ENCODE measurements at regions not wholly inside any gene's neighbourhood (a gene's known extent, or its start where the extent isn't known, plus 50 kb on each side); places are given as distances from the start of the nearest gene placed in this dataset.

GRCh38 chr2:136195226-136195625 is 77.3 kb upstream of the CXCR4 start:
- H4K91ac ChIP-seq (ENCODE audit: low read length) = no peak overlapping the region
- H2BK120ac ChIP-seq (ENCODE audit: low read depth, low read length) = no peak overlapping the region
- no peak overlapping the region for H3K4me3 ChIP-seq (ENCODE audit: insufficient read depth in 1 of 2, low read depth in 1 of 2, low read length in 2 of 2)
- H4K8ac ChIP-seq (ENCODE audit: low read length) = no peak overlapping the region
- H3K14ac ChIP-seq (ENCODE audit: low read length in 2 of 2) = no peak overlapping the region
- H3K27ac ChIP-seq (ENCODE audit: low read length, poor library complexity, severe bottlenecking) = no peak overlapping the region
- H3K4ac ChIP-seq (ENCODE audit: low read depth in 1 of 2, low read length in 2 of 2) = no peak overlapping the region
- H3K9ac ChIP-seq (ENCODE audit: low read length) = no peak overlapping the region
- no peak overlapping the region for H2BK12ac ChIP-seq (ENCODE audit: low read length in 2 of 2)
- H3K23ac ChIP-seq (ENCODE audit: low read length in 2 of 2) = no peak overlapping the region
- no peak overlapping the region for H2BK5ac ChIP-seq (ENCODE audit: low read depth, low read length, poor library complexity, severe bottlenecking)
- H2BK15ac ChIP-seq (ENCODE audit: low read depth, poor library complexity, severe bottlenecking) = no peak overlapping the region
- no peak overlapping the region for H2AK5ac ChIP-seq (ENCODE audit: low read length, severe bottlenecking)
- H3K4me2 ChIP-seq (ENCODE audit: low read length, poor library complexity, severe bottlenecking) = no peak overlapping the region
- DNase-seq = no peak
- H3K36me3 ChIP-seq (ENCODE audit: control insufficient read depth in 1 of 2, insufficient read depth in 2 of 2, low read depth in 1 of 2, low read length in 2 of 2) = no peaks in the 10 kb centered on the region
- H2AFZ ChIP-seq (ENCODE audit: low read depth, low read length) = no peak overlapping the region
- H3K79me1 ChIP-seq (replicated peaks; ENCODE audit: low read length, poor library complexity, severe bottlenecking) = no peaks in the 10 kb centered on the region
- H3K4me1 ChIP-seq (ENCODE audit: control insufficient read depth, insufficient read depth, low read depth, low read length) = no peaks in the 10 kb centered on the region
- H3K27me3 ChIP-seq (ENCODE audit: control insufficient read depth in 1 of 2, insufficient read depth in 1 of 2, low read length in 2 of 2) = no peaks in the 10 kb centered on the region
- no peaks in the 10 kb centered on the region for H3K9me3 ChIP-seq (ENCODE audit: control insufficient read depth, low read length)
- no peak overlapping the region for H3K18ac ChIP-seq (ENCODE audit: low read depth in 1 of 2, low read length in 2 of 2)
- WGBS = 72% methylated on average over 1 of the region's 1 CpG

- DNase-seq = no peak
- no peak overlapping the region for H2AK5ac ChIP-seq (ENCODE audit: low read length, severe bottlenecking)
- H4K8ac ChIP-seq (ENCODE audit: low read length) = no peak overlapping the region
- no peak overlapping the region for H2BK15ac ChIP-seq (ENCODE audit: low read depth, poor library complexity, severe bottlenecking)
- H3K4me2 ChIP-seq (ENCODE audit: low read length, poor library complexity, severe bottlenecking) = no peak overlapping the region
- no peak overlapping the region for H2BK120ac ChIP-seq (ENCODE audit: low read depth, low read length)
- no peak overlapping the region for H3K18ac ChIP-seq (ENCODE audit: low read depth in 1 of 2, low read length in 2 of 2)
- H3K4ac ChIP-seq (ENCODE audit: low read depth in 1 of 2, low read length in 2 of 2) = no peak overlapping the region
- WGBS = 64% methylated on average over 3 of the region's 4 CpGs
- no peaks in the 10 kb centered on the region for H3K27me3 ChIP-seq (ENCODE audit: control insufficient read depth in 1 of 2, insufficient read depth in 1 of 2, low read length in 2 of 2)
- H2BK5ac ChIP-seq (ENCODE audit: low read depth, low read length, poor library complexity, severe bottlenecking) = no peak overlapping the region
- no peak overlapping the region for H2BK12ac ChIP-seq (ENCODE audit: low read length in 2 of 2)
- no peaks in the 10 kb centered on the region for H3K36me3 ChIP-seq (ENCODE audit: control insufficient read depth in 1 of 2, insufficient read depth in 2 of 2, low read depth in 1 of 2, low read length in 2 of 2)
- no peak overlapping the region for H3K14ac ChIP-seq (ENCODE audit: low read length in 2 of 2)
- H3K4me3 ChIP-seq (ENCODE audit: insufficient read depth in 1 of 2, low read depth in 1 of 2, low read length in 2 of 2) = no peak overlapping the region
- no peaks in the 10 kb centered on the region for H3K79me1 ChIP-seq (replicated peaks; ENCODE audit: low read length, poor library complexity, severe bottlenecking)
- no peak overlapping the region for H3K9ac ChIP-seq (ENCODE audit: low read length)
- H3K23ac ChIP-seq (ENCODE audit: low read length in 2 of 2) = no peak overlapping the region
- H3K27ac ChIP-seq (ENCODE audit: low read length, poor library complexity, severe bottlenecking) = no peak overlapping the region
- no peak overlapping the region for H4K91ac ChIP-seq (ENCODE audit: low read length)
- H3K4me1 ChIP-seq (ENCODE audit: control insufficient read depth, insufficient read depth, low read depth, low read length) = peaks cover 1% of the 10 kb centered on the region
- no peak overlapping the region for H2AFZ ChIP-seq (ENCODE audit: low read depth, low read length)
- no peaks in the 10 kb centered on the region for H3K9me3 ChIP-seq (ENCODE audit: control insufficient read depth, low read length)
These were observed 73.1 kb upstream of the CXCR4 start for GRCh38 chr2:136191041-136191440.

GRCh38 chr2:136189221-136189782 is 71.4 kb upstream of the CXCR4 start:
- Histone ChIP-seq H4K91ac (ENCODE audit: low read length) (no peak overlapping the region), H2AFZ (ENCODE audit: low read depth, low read length) (no peak overlapping the region)

GRCh38 chr2:136188086-136188485 is 70.1 kb upstream of the CXCR4 start:
- no peak overlapping the region for H3K4ac ChIP-seq (ENCODE audit: low read depth in 1 of 2, low read length in 2 of 2)
- H2BK12ac ChIP-seq (ENCODE audit: low read length in 2 of 2) = no peak overlapping the region
- no peak overlapping the region for H2AFZ ChIP-seq (ENCODE audit: low read depth, low read length)
- H2BK15ac ChIP-seq (ENCODE audit: low read depth, poor library complexity, severe bottlenecking) = no peak overlapping the region
- H3K9ac ChIP-seq (ENCODE audit: low read length) = no peak overlapping the region
- H3K23ac ChIP-seq (ENCODE audit: low read length in 2 of 2) = no peak overlapping the region
- H2BK5ac ChIP-seq (ENCODE audit: low read depth, low read length, poor library complexity, severe bottlenecking) = no peak overlapping the region
- no peak overlapping the region for H2AK5ac ChIP-seq (ENCODE audit: low read length, severe bottlenecking)
- H3K4me2 ChIP-seq (ENCODE audit: low read length, poor library complexity, severe bottlenecking) = no peak overlapping the region
- H2BK120ac ChIP-seq (ENCODE audit: low read depth, low read length) = no peak overlapping the region
- H4K8ac ChIP-seq (ENCODE audit: low read length) = no peak overlapping the region
- peak overlapping the region in 1 of 2 experiments; percentile 60 for H3K14ac ChIP-seq (ENCODE audit: low read length in 2 of 2)
- H3K27ac ChIP-seq (ENCODE audit: low read length, poor library complexity, severe bottlenecking) = no peak overlapping the region
- no peak overlapping the region for H4K91ac ChIP-seq (ENCODE audit: low read length)
- H3K18ac ChIP-seq (ENCODE audit: low read depth in 1 of 2, low read length in 2 of 2) = no peak overlapping the region
- H3K79me1 ChIP-seq (replicated peaks; ENCODE audit: low read length, poor library complexity, severe bottlenecking) = no peaks in the 10 kb centered on the region
- H3K36me3 ChIP-seq (ENCODE audit: control insufficient read depth in 1 of 2, insufficient read depth in 2 of 2, low read depth in 1 of 2, low read length in 2 of 2) = no peaks in the 10 kb centered on the region
- no peak overlapping the region for H3K4me3 ChIP-seq (ENCODE audit: insufficient read depth in 1 of 2, low read depth in 1 of 2, low read length in 2 of 2)
- DNase-seq = no peak
- H3K4me1 ChIP-seq (ENCODE audit: control insufficient read depth, insufficient read depth, low read depth, low read length) = peaks cover 1% of the 10 kb centered on the region
- WGBS = 76% methylated on average over 3 of the region's 3 CpGs
- no peaks in the 10 kb centered on the region for H3K9me3 ChIP-seq (ENCODE audit: control insufficient read depth, low read length)
- no peaks in the 10 kb centered on the region for H3K27me3 ChIP-seq (ENCODE audit: control insufficient read depth in 1 of 2, insufficient read depth in 1 of 2, low read length in 2 of 2)

More at GRCh38 chr2:136189221-136189782, 71.4 kb upstream of the CXCR4 start:
- H3K4ac ChIP-seq (ENCODE audit: low read depth in 1 of 2, low read length in 2 of 2) = no peak overlapping the region
- H3K9ac ChIP-seq (ENCODE audit: low read length) = no peak overlapping the region
- no peak overlapping the region for H2BK12ac ChIP-seq (ENCODE audit: low read length in 2 of 2)
- no peaks in the 10 kb centered on the region for H3K36me3 ChIP-seq (ENCODE audit: control insufficient read depth in 1 of 2, insufficient read depth in 2 of 2, low read depth in 1 of 2, low read length in 2 of 2)
- no peak overlapping the region for H4K8ac ChIP-seq (ENCODE audit: low read length)
- H3K23ac ChIP-seq (ENCODE audit: low read length in 2 of 2) = no peak overlapping the region
- no peak overlapping the region for H2BK120ac ChIP-seq (ENCODE audit: low read depth, low read length)
- H3K27me3 ChIP-seq (ENCODE audit: control insufficient read depth in 1 of 2, insufficient read depth in 1 of 2, low read length in 2 of 2) = no peaks in the 10 kb centered on the region
- H3K4me2 ChIP-seq (ENCODE audit: low read length, poor library complexity, severe bottlenecking) = no peak overlapping the region
- H3K4me1 ChIP-seq (ENCODE audit: control insufficient read depth, insufficient read depth, low read depth, low read length) = peaks cover 1% of the 10 kb centered on the region
- no peaks in the 10 kb centered on the region for H3K79me1 ChIP-seq (replicated peaks; ENCODE audit: low read length, poor library complexity, severe bottlenecking)
- DNase-seq = no peak
- H2BK15ac ChIP-seq (ENCODE audit: low read depth, poor library complexity, severe bottlenecking) = no peak overlapping the region
- H2AK5ac ChIP-seq (ENCODE audit: low read length, severe bottlenecking) = no peak overlapping the region
- H3K4me3 ChIP-seq (ENCODE audit: insufficient read depth in 1 of 2, low read depth in 1 of 2, low read length in 2 of 2) = no peak overlapping the region
- H3K14ac ChIP-seq (ENCODE audit: low read length in 2 of 2) = no peak overlapping the region
- H2BK5ac ChIP-seq (ENCODE audit: low read depth, low read length, poor library complexity, severe bottlenecking) = no peak overlapping the region
- 51% methylated on average over 3 of the region's 5 CpGs for WGBS
- no peaks in the 10 kb centered on the region for H3K9me3 ChIP-seq (ENCODE audit: control insufficient read depth, low read length)
- no peak overlapping the region for H3K27ac ChIP-seq (ENCODE audit: low read length, poor library complexity, severe bottlenecking)
- H3K18ac ChIP-seq (ENCODE audit: low read depth in 1 of 2, low read length in 2 of 2) = no peak overlapping the region
